Stomach (tissue), 4 donors: ENCODE measurements at regions not wholly inside any gene's neighbourhood (a gene's known extent, or its start where the extent isn't known, plus 50 kb on each side); places are given as distances from the start of the nearest gene placed in this dataset.

ENCODE experiments used
- CTCF ChIP-seq, 7 experiments: fragments of 450-650 bp in 4 of 7; fragments of 200-600 bp in 3 of 7; sonication (generic) in 3 of 7; IDR thresholded peaks; one replicate each; pipeline ENCODE4 v1.5.1; 2016 to 2019; ENCODE audit warnings: antibody characterized with exemption in 7 of 7, control low read depth in 2 of 7, mild to moderate bottlenecking in 1 of 7
- POLR2A ChIP-seq, 4 donors: fragments of 450-650 bp; IDR thresholded peaks; one replicate each; pipeline ENCODE4 v1.6.1; 2016; ENCODE audit warnings: antibody characterized with exemption in 4 of 4, control low read depth in 2 of 4, mild to moderate bottlenecking in 1 of 4, moderate library complexity in 1 of 4
- POLR2AphosphoS5 ChIP-seq, 3 donors: sonication (generic); formaldehyde crosslinking; IDR thresholded peaks; one replicate each; pipeline ENCODE4 v1.6.1; 2016; ENCODE audit warnings: antibody characterized with exemption in 3 of 3

- TF ChIP-seq POLR2AphosphoS5 (IDR thresholded peaks at IDR 0.05): no peak
- no peak for TF ChIP-seq POLR2A (IDR thresholded peaks at IDR 0.05)
- no peak for TF ChIP-seq CTCF (IDR thresholded peaks at IDR 0.05)
Observed at GRCh38 chr21:15330872-15331271, 266.1 kb upstream of the NRIP1 start.
